ENCODE measurements at regions not wholly inside any gene's neighbourhood (a gene's known extent, or its start where the extent isn't known, plus 50 kb on each side); places are given as distances from the start of the nearest gene placed in this dataset.

- RAD21 ChIA-PET (ENCODE audit: low non-redundant PET in 1 of 2, low total read pairs in 2 of 2, uncharacterized antibody in 2 of 2, unreplicated experiment in 2 of 2): no interaction called here
- no peak overlapping the region for H3K27ac ChIP-seq (ENCODE audit: low read depth, low read length)
- no peaks in the 10 kb centered on the region for H3K9me2 ChIP-seq (ENCODE audit: insufficient read depth)
- no peaks in the 10 kb centered on the region for H4K20me1 ChIP-seq (ENCODE audit: insufficient read depth)
- ATAC-seq: no peak
- CTCF ChIA-PET: no interaction called here
- no peak overlapping the region for H3K9ac ChIP-seq (ENCODE audit: low read length)
- DNase-seq (ENCODE audit: low read depth, low spot score): no peak
- H3K79me2 ChIP-seq (ENCODE audit: insufficient read depth, low read length): no peaks in the 10 kb centered on the region
- H3K27me3 ChIP-seq (ENCODE audit: insufficient read depth, low read length): peaks cover 19% of the 10 kb centered on the region; the same call in 1 of the 2 replicates
- H2AFZ ChIP-seq (ENCODE audit: low read depth, low read length, poor library complexity, severe bottlenecking): no peak overlapping the region
- TF ChIP-seq CEBPB (IDR thresholded peaks at IDR 0.05; ENCODE audit: low read depth) (no peak), SIN3A (IDR thresholded peaks at IDR 0.05; ENCODE audit: low read depth) (no peak), POLR2AphosphoS5 (IDR thresholded peaks at IDR 0.05; ENCODE audit: low read depth, low read length) (no peak), ZNF274 (IDR thresholded peaks at IDR 0.05; ENCODE audit: low read depth, low read length) (no peak), ATF3 (IDR thresholded peaks at IDR 0.05) (no peak), ZFX (IDR thresholded peaks at IDR 0.05) (no peak), CBX3 (IDR thresholded peaks at IDR 0.05; ENCODE audit: low read depth) (peak; percentile 43; the same call in 1 of the 2 replicates), EZH2 (IDR thresholded peaks at IDR 0.05) (no peak)
- H3K36me3 ChIP-seq (ENCODE audit: control insufficient read depth in 1 of 2, insufficient read depth in 2 of 2, low read length in 2 of 2): no peaks in the 10 kb centered on the region
- no peak overlapping the region for H3K4me3 ChIP-seq (replicated peaks in 1 of 2; ENCODE audit: low read depth in 1 of 2, low read length in 2 of 2)
- H3K9me3 ChIP-seq (ENCODE audit: control insufficient read depth in 1 of 2, insufficient read depth in 1 of 2, low read depth in 1 of 2, low read length in 2 of 2): peaks cover 0 to 3% of the 10 kb centered on the region in 2 experiments; a peak in 1 of 4 replicates
- POLR2A ChIA-PET: no interaction called here
- H3K4me2 ChIP-seq (ENCODE audit: low read length): no peak overlapping the region
- BruUV-seq (replicated peaks): no TSS peak
- intact Hi-C loops (cut with micrococcal nuclease): loop anchor here (5.0 kb wide), 1 partner anchor 43 kb away; no protein-coding TSS in a partner anchor
- H3K4me1 ChIP-seq (ENCODE audit: control insufficient read depth in 1 of 2, insufficient read depth in 2 of 2, low read length in 2 of 2): no peaks in the 10 kb centered on the region
These were observed 401.5 kb downstream of the NPHP4 start for GRCh38 chr1:5590717-5591116.

GRCh38 chr1:5586629-5587028, 405.6 kb downstream of the NPHP4 start:
- no TSS peak for BruUV-seq (replicated peaks)
- Histone ChIP-seq H3K4me1 (ENCODE audit: control insufficient read depth in 1 of 2, insufficient read depth in 2 of 2, low read length in 2 of 2) (no peaks in the 10 kb centered on the region), H3K9ac (ENCODE audit: low read length) (no peak overlapping the region), H3K27ac (ENCODE audit: low read depth, low read length) (no peak overlapping the region), H3K9me3 (ENCODE audit: control insufficient read depth in 1 of 2, insufficient read depth in 1 of 2, low read depth in 1 of 2, low read length in 2 of 2) (peaks cover 0 to 3% of the 10 kb centered on the region in 2 experiments; a peak in 1 of 4 replicates), H3K36me3 (ENCODE audit: control insufficient read depth in 1 of 2, insufficient read depth in 2 of 2, low read length in 2 of 2) (no peaks in the 10 kb centered on the region), H3K9me2 (ENCODE audit: insufficient read depth) (no peaks in the 10 kb centered on the region), H3K4me3 (replicated peaks in 1 of 2; ENCODE audit: low read depth in 1 of 2, low read length in 2 of 2) (no peak overlapping the region), H3K79me2 (ENCODE audit: insufficient read depth, low read length) (no peaks in the 10 kb centered on the region), H3K27me3 (ENCODE audit: insufficient read depth, low read length) (peaks cover 24% of the 10 kb centered on the region), H2AFZ (ENCODE audit: low read depth, low read length, poor library complexity, severe bottlenecking) (no peak overlapping the region), H4K20me1 (ENCODE audit: insufficient read depth) (no peaks in the 10 kb centered on the region), H3K4me2 (ENCODE audit: low read length) (no peak overlapping the region)
- intact Hi-C loops (cut with micrococcal nuclease): no loop called here
- no peak for TF ChIP-seq SIN3A (IDR thresholded peaks at IDR 0.05; ENCODE audit: low read depth)
- no peak for TF ChIP-seq JUND (IDR thresholded peaks at IDR 0.05)
- TF ChIP-seq MAX (IDR thresholded peaks at IDR 0.05): no peak
- TF ChIP-seq POLR2A (IDR thresholded peaks at IDR 0.05; ENCODE audit: borderline replicate concordance, extremely low read depth, insufficient read depth, insufficient read length): no peak
- TF ChIP-seq POLR2AphosphoS5 (IDR thresholded peaks at IDR 0.05; ENCODE audit: low read depth, low read length): no peak
- no peak for TF ChIP-seq YY1 (IDR thresholded peaks at IDR 0.05; ENCODE audit: extremely low read depth, insufficient replicate concordance, low read depth, low read length)
- no peak for TF ChIP-seq CEBPB (IDR thresholded peaks at IDR 0.05; ENCODE audit: low read depth)
- TF ChIP-seq TCF7L2 (IDR thresholded peaks at IDR 0.05; ENCODE audit: borderline replicate concordance, extremely low read depth, insufficient read depth, insufficient read length): no peak
- TF ChIP-seq EZH2phosphoT487 (IDR thresholded peaks at IDR 0.05; ENCODE audit: borderline replicate concordance): no peak
- TF ChIP-seq ATF3 (IDR thresholded peaks at IDR 0.05): no peak
- ATAC-seq (no peak), DNase-seq (ENCODE audit: low read depth, low spot score) (no peak)
- ChIA-PET RAD21 (ENCODE audit: low non-redundant PET in 1 of 2, low total read pairs in 2 of 2, uncharacterized antibody in 2 of 2, unreplicated experiment in 2 of 2) (no interaction called here), CTCF (no interaction called here), POLR2A (no interaction called here)

Data from HCT116 (cell line).